MM.1S (cell line): ENCODE measurements at regions not wholly inside any gene's neighbourhood (a gene's known extent, or its start where the extent isn't known, plus 50 kb on each side); places are given as distances from the start of the nearest gene placed in this dataset.

Experiments
- DNase-seq: peaks from one replicate; pipeline ENCODE4 v3.0.0-alpha.2; 2015
- H2AFZ ChIP-seq: fragments of 300-600 bp; sonication (generic); 2 replicates; pipeline ENCODE4 v1.6.0; 2016; ENCODE audit warnings: antibody characterized with exemption, low read length
- H3F3A ChIP-seq: fragments of 300-600 bp; sonication (generic); 2 replicates; pipeline ENCODE4 v1.6.1; 2016; ENCODE audit warnings: mild to moderate bottlenecking, antibody characterized with exemption, low read length, moderate library complexity, mixed read lengths; ENCODE audit not compliant: insufficient read depth
- H3K27ac ChIP-seq: fragments of 300-600 bp; sonication (generic); 2 replicates; pipeline ENCODE4 v1.5.1; 2016; ENCODE audit warnings: mild to moderate bottlenecking, low read length
- H3K27me3 ChIP-seq: fragments of 300-600 bp; sonication (generic); replicated peaks from 2 replicates; pipeline ENCODE4 v1.6.0; 2016; ENCODE audit warnings: low read length; ENCODE audit not compliant: insufficient read depth
- H3K36me3 ChIP-seq: fragments of 300-600 bp; sonication (generic); replicated peaks from 2 replicates; pipeline ENCODE4 v1.6.1; 2016; ENCODE audit warnings: mild to moderate bottlenecking, low read length, mixed read lengths; ENCODE audit not compliant: insufficient read depth
- H3K4me1 ChIP-seq: fragments of 300-600 bp; sonication (generic); 2 replicates; pipeline ENCODE4 v1.6.1; 2016; ENCODE audit warnings: low read length, mixed read lengths
- H3K4me2 ChIP-seq: fragments of 300-600 bp; sonication (generic); 2 replicates; pipeline ENCODE4 v1.6.0; 2016; ENCODE audit warnings: low read depth, low read length
- H3K4me3 ChIP-seq: fragments of 300-600 bp; sonication (generic); 2 replicates; pipeline ENCODE4 v1.5.1; 2016; ENCODE audit warnings: low read length, mixed read lengths
- H3K79me2 ChIP-seq: fragments of 300-600 bp; sonication (generic); 2 replicates; pipeline ENCODE4 v1.6.1; 2016; ENCODE audit warnings: mixed run types, low read length, mixed read lengths
- H3K9ac ChIP-seq: fragments of 300-600 bp; sonication (generic); 2 replicates; pipeline ENCODE4 v1.6.1; 2016; ENCODE audit warnings: low read length, mixed read lengths
- H3K9me2 ChIP-seq: fragments of 300-600 bp; sonication (generic); replicated peaks from 2 replicates; pipeline ENCODE4 v1.6.1; 2016; ENCODE audit warnings: mild to moderate bottlenecking, low read length, mixed read lengths; ENCODE audit not compliant: insufficient read depth
- H3K9me3 ChIP-seq: fragments of 300-600 bp; sonication (generic); replicated peaks from 2 replicates; pipeline ENCODE4 v1.6.1; 2016; ENCODE audit warnings: mild to moderate bottlenecking, low read length, mixed read lengths; ENCODE audit not compliant: insufficient read depth
- H4K20me1 ChIP-seq: fragments of 300-600 bp; sonication (generic); 2 replicates; pipeline ENCODE4 v1.6.1; 2016; ENCODE audit warnings: mild to moderate bottlenecking, low read length, moderate library complexity, mixed read lengths; ENCODE audit not compliant: insufficient read depth
- CTCF ChIP-seq: fragments of 300-600 bp; sonication (generic); IDR thresholded peaks from 2 replicates; pipeline ENCODE4 v1.5.1; 2016; ENCODE audit warnings: antibody characterized with exemption, low read length, mixed read lengths
- EZH2 ChIP-seq: fragments of 300-600 bp; sonication (generic); optimal IDR thresholded peaks from 2 replicates; pipeline ENCODE3; 2017; ENCODE audit warnings: low read depth, mild to moderate bottlenecking, antibody characterized with exemption, low read length, mixed read lengths
- EZH2phosphoT487 ChIP-seq: fragments of 300-600 bp; sonication (generic); IDR thresholded peaks from 2 replicates; pipeline ENCODE4 v1.6.1; 2018; ENCODE audit warnings: antibody characterized with exemption, low read length

- H3K27ac ChIP-seq = no peak overlapping the region
- no peaks in the 10 kb centered on the region for H3K27me3 ChIP-seq
- H3K4me1 ChIP-seq = peaks cover 9% of the 10 kb centered on the region
- DNase-seq = no peak
- no peaks in the 10 kb centered on the region for H3K9me3 ChIP-seq
- H3K9ac ChIP-seq = no peak overlapping the region
- H4K20me1 ChIP-seq = no peaks in the 10 kb centered on the region
- H3K4me2 ChIP-seq = no peak overlapping the region
- TF ChIP-seq EZH2phosphoT487 (no peak), CTCF (no peak), EZH2 (no peak)
- H3F3A ChIP-seq = peaks cover 11% of the 10 kb centered on the region
- H3K36me3 ChIP-seq = no peaks in the 10 kb centered on the region
- no peak overlapping the region for H3K4me3 ChIP-seq
- H2AFZ ChIP-seq = no peak overlapping the region
- no peaks in the 10 kb centered on the region for H3K9me2 ChIP-seq
- H3K79me2 ChIP-seq = no peaks in the 10 kb centered on the region
Observed at GRCh38 chr2:206220997-206221396, 53.5 kb upstream of the ZDBF2 start.
